Renal cortex interstitium (tissue), 11 donors: ENCODE measurements at regions not wholly inside any gene's neighbourhood (a gene's known extent, or its start where the extent isn't known, plus 50 kb on each side); places are given as distances from the start of the nearest gene placed in this dataset.

Experiments used
- DNase-seq, 11 donors: peaks; one replicate each; pipeline ENCODE4 v3.0.0-alpha.2; 2013; ENCODE audit warnings: low read depth in 9 of 11, low spot score in 4 of 11; ENCODE audit errors: extremely low read depth in 1 of 11

- no peak for DNase-seq
These were observed 99.9 kb upstream of the MAP3K4 start for GRCh38 chr6:160891690-160892089.

GRCh38 chr6:160895562-160895961 is 96.0 kb upstream of the MAP3K4 start:
- DNase-seq = no peak

GRCh38 chr6:160899671-160900430 is 91.7 kb upstream of the MAP3K4 start:
- no peak for DNase-seq

- DNase-seq = no peak
These were observed 79.6 kb upstream of the MAP3K4 start for GRCh38 chr6:160911949-160912348.

GRCh38 chr6:160912411-160912810 is 79.2 kb upstream of the MAP3K4 start:
- no peak for DNase-seq

- no peak for DNase-seq
These were observed 74.0 kb upstream of the MAP3K4 start for GRCh38 chr6:160917572-160917971.

GRCh38 chr6:160919723-160920440 is 71.7 kb upstream of the MAP3K4 start:
- DNase-seq = no peak

GRCh38 chr6:160921095-160921494 is 70.5 kb upstream of the MAP3K4 start:
- DNase-seq = no peak

GRCh38 chr6:160926281-160927276 is 65.0 kb upstream of the MAP3K4 start:
- DNase-seq = no peak

GRCh38 chr6:160927416-160927815 is 64.2 kb upstream of the MAP3K4 start:
- DNase-seq = no peak

GRCh38 chr6:160929361-160929760 is 62.2 kb upstream of the MAP3K4 start:
- DNase-seq = no peak

GRCh38 chr6:160929831-160930230 is 61.7 kb upstream of the MAP3K4 start:
- DNase-seq = no peak

- peak; percentile 20 to 70 (median 61) for DNase-seq
These were observed 60.8 kb upstream of the MAP3K4 start for GRCh38 chr6:160930547-160931377.

- no peak for DNase-seq
These were observed 59.9 kb upstream of the MAP3K4 start for GRCh38 chr6:160931378-160932310.

- DNase-seq = no peak
These were observed 58.3 kb upstream of the MAP3K4 start for GRCh38 chr6:160933256-160933655.

- no peak for DNase-seq
These were observed 57.4 kb upstream of the MAP3K4 start for GRCh38 chr6:160934157-160934556.

- no peak for DNase-seq
These were observed 51.4 kb upstream of the MAP3K4 start for GRCh38 chr6:160940197-160940596.
